PC-9 (cell line): ENCODE measurements at regions not wholly inside any gene's neighbourhood (a gene's known extent, or its start where the extent isn't known, plus 50 kb on each side); places are given as distances from the start of the nearest gene placed in this dataset.

ENCODE experiments used
- CTCF ChIP-seq: fragments of 200-600 bp; sonication (generic); conservative IDR thresholded peaks from 2 replicates; pipeline ENCODE4 v1.6.1; 2017; ENCODE audit warnings: mixed run types, antibody characterized with exemption, mild to moderate bottlenecking, moderate library complexity
- EZH2 ChIP-seq: fragments of 200-600 bp; sonication (generic); IDR thresholded peaks from 2 replicates; pipeline ENCODE4 v1.8.0; 2017; ENCODE audit warnings: antibody characterized with exemption, low read depth

GRCh38 chr14:65187421-65188049, 85.2 kb upstream of the MAX start:
- no peak for TF ChIP-seq CTCF
- TF ChIP-seq EZH2: no peak
